GM21825 (cell line): ENCODE measurements at regions not wholly inside any gene's neighbourhood (a gene's known extent, or its start where the extent isn't known, plus 50 kb on each side); places are given as distances from the start of the nearest gene placed in this dataset.

Experiments used
- ATAC-seq: cut with Tn5 transposase; IDR thresholded peaks from one replicate; pipeline ENCODE4 v1.9.1; 2021; ENCODE audit warnings: mild to moderate bottlenecking, moderate library complexity; ENCODE audit not compliant: unreplicated experiment

DNA sequence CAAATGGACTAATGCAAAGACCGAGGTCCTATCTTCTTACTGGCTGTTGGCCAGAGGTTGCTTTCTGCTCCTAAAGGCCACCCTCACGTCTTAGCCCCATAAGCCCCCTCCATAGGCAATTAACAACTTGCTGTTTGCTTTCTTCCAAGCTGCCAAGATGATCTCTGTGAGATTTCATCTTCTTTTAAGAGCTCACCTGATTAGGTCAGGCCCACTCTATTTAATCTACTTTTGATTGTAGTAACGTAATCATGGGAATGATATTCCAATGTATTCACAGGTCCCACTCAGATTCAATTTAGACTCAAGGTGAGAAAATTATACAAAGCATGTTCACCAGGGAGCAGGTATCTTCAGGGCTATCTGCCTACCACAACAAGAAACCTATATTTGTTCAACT is 84.4 kb upstream of the RAD23B start:
- ATAC-seq, result no peak

DNA sequence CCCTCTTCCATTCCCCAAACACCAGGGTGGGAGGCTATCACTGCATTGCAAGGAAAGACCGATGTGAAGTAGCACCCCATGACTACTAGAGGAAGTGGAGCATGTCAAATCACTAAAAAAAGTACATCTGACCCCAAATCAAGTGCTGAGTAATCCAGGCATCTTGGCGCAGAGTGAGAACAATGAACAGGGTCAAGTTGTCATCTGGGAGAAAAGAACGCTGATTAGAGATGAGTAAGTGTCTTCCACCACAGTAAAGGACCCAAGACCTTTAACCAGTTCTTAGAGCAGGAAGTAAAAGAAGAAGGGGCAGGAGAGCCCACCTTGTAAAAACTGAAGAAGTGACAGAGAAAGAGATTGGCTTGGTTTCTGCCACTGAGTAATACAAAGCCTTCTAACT is 75.0 kb upstream of the RAD23B start:
- no peak for ATAC-seq

- no peak for ATAC-seq
These were observed 72.3 kb upstream of the RAD23B start for GRCh38 chr9:107210775-107211174.

DNA sequence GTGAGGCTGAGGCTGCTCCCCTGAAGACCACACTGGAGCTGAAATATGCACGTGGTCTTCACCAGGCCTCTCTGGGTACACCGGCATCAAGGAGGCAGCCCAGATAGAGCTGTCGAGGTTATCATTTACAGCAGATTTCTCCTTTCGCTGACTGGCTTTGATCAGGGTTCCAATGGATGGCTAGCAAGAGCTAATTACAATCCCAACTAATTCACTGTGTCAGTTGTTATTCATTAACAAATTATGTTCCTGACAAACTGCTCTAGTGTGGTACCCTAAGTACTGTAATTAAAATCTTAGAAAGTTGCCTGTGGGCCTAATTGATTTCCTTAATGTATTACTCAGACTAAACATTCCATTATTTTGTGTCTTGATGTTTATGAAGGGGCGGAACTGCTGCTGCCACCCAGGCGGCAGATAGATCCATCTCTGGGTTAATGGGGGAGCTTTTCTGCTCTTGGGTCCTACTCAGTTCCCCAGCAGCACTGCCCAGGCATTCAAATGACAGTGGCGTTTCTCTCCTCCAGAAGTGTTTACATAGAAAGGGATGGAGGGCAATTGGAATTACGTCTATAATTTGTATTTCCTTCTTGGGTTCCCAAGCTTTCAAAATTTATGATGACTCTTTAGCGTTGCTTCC is 71.7 kb upstream of the RAD23B start:
- ATAC-seq, result no peak

- no peak for ATAC-seq
These were observed 70.5 kb upstream of the RAD23B start for GRCh38 chr9:107212613-107213012.

DNA sequence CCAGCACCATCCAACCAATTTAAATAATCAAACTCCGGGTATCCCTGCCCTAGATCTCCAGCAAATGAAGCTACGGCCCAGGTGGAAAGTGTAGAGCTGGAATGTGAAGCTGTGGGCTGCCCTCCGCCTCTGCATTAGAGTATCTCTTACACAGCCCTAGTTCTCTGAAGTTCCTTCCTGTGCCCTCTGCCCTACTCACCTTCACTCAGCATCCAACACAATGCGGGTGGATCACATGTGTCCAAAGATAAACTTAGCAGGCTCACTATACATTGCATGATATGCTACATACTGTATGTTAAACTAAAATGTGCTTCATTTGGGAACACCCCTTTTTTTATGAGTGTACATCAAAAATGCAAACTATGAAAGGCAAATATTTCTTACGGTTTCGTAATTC is 70.0 kb upstream of the RAD23B start:
- peak; percentile 18 for ATAC-seq

DNA sequence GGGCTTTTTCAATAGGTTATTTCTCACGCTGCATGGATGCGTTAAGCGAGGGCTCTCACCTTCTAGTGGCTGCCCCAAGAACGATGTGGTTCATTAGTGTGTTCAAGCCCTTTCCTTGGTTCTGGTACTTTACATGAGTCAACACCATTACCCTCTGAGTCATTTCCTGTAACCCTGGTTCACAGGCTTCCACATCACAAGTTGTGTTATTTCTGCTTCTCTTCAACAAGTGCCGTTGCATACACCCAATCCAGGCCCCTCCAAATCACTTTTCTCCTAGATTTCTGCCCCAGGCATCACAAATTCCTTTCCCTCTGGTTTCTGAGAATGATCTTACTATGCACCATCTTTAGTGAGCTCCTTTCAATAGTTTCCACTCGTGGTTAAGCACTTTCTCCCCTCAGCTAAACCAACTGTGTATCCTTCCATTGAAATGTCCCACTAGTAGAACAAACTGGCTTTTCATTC is 69.5 kb upstream of the RAD23B start:
- ATAC-seq, result peak; percentile 94

GRCh38 chr9:107214381-107214780 is 68.7 kb upstream of the RAD23B start:
- no peak for ATAC-seq

GRCh38 chr9:107214915-107215314 is 68.2 kb upstream of the RAD23B start:
- no peak for ATAC-seq

DNA sequence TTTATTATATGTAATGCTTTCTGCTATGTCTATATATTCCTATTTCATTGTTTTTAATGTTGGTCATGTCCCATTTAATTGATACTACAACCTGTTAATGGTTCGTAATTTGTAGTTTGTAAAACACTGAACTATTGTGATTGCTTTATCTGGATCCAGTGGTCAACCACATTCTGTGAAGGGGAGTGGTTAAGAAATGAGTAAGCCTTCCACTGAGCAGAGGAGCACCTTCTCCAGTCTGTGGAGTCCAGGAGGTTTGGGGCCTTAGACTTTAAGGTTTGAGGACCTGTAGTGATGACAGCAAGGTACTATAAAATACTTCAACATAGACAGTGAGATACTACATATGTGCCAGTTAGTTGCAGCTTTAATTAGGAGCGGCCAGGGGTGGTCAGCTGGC is 67.7 kb upstream of the RAD23B start:
- no peak for ATAC-seq

DNA sequence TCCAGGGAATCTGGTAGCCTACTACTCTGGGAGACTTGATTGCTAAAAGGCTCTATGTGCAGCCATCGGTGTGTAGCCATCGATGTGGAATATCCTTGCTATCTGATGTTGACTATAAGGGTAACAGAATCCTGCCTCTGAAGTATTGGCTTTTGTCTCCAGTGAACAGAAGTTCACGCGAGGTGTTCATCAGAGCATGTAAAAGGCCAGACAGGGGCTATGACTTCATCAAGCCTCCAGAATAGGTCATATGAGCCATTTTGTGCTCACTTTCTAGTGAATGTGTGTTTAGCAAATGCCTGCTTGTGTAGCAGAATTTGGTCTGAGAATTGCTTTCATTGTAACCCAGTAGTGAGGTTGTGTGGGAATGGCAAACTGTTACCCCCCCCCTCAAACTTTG is 66.8 kb upstream of the RAD23B start:
- no peak for ATAC-seq

GRCh38 chr9:107218829-107219485 is 64.1 kb upstream of the RAD23B start:
- ATAC-seq, result peak; percentile 91

- ATAC-seq, result peak; percentile 40
These were observed 63.5 kb upstream of the RAD23B start for GRCh38 chr9:107219486-107220077.

DNA sequence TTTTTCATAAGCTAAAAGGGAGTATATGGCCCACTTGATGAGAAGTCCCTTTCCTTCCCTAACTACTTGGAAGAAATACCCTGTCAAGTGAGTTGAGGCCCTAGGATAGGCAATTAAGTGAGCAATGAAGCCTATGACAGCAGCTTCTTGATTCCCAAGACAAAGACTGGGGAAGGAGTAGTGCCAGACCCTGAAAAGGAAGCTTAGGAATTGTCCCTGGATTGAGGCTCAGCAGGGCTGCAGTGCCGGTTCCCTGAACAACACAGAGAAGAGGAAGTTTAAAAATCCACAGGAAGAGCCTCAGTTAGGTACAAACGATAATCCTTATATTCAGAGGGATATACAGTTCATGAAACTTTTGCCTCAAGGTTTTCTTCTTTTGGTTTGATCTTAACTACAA is 61.8 kb upstream of the RAD23B start:
- ATAC-seq, result no peak

DNA sequence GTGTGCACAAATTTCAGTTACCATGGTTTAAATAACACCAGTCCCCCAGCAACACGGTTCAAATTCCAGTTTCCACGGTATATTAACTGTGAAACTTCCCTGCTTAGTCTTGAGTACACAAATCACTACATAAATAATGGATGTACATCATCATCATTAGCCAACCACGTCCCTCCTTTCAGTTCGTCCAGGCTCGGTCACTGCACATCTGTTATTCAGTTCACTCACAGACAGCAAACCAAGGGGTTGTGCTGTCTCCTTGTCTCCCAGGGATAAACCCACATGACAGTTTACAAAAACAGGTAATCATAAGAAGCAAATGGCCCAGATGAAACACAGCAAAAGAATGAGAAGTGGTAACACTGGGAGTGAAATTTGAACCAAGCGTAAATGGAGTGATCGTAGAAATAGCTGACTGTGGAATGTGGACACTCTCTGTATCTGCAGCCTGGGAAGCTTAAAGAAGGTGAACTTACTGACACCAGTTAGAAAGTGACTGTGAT is 61.0 kb upstream of the RAD23B start:
- ATAC-seq, result no peak

DNA sequence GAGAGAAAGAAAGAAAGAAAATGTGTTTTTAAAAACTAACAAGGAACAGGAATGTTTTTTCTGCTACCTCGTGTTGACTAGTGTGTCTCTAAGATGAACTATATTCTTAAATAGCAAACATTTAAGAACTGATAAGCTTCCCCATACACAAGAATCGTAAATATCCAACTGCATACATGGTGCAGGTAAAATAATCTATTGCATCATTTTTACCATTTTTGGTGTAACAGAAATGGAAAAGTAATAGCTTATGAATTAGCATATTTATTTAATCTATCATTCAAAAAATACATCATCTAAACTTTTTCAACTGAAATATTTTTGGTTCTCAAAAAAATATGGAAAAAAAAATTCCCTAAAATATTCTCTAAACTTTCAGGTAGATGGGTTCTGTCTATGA is 59.7 kb upstream of the RAD23B start:
- ATAC-seq, result no peak

DNA sequence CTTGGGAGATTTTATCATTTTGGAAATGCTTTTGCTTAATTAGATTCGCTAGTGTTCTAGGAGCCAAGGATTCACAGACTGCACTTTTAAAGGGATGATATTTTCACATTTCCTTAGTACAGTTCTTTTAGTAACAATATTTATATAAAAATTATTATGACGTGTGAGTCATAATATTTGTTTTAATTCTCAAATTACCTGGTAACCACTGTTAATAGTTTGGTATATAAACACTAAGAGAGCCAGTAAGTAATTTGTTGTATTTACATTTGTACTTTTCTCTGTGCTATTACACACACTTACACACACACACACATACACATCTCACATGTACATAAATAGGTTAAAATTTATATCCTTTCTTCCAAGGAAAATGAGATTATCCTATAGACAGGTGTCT is 58.8 kb upstream of the RAD23B start:
- no peak for ATAC-seq

GRCh38 chr9:107226421-107226820 is 56.7 kb upstream of the RAD23B start:
- no peak for ATAC-seq

GRCh38 chr9:107227774-107228173 is 55.3 kb upstream of the RAD23B start:
- ATAC-seq, result no peak

DNA sequence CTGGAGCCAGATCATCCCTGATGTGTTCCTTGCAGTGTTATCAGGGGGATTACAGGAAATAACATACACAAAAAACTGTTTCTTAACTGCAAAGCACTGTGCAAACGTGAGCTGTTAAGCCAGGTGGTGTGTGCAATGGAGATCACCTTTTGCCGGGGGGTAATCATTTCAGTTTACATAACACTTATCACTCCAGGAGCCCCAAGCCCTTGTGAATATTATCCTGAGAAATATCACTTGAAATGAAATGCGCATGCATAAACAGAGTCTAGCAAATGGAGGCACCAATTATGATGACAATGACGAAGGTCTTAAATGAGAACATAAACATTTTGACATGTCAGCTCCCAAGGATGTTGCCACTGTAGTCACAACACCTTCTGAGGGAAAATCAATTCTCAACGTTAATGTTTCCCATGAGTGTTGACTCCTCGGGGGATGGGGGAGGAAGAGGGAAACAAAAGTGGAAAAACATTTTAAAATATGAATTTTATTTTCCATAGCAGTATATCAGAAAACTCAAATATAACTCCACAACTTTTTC is 54.5 kb upstream of the RAD23B start:
- no peak for ATAC-seq

GRCh38 chr9:107229241-107229741 is 53.8 kb upstream of the RAD23B start:
- ATAC-seq, result no peak
